GM12891 (cell line): ENCODE measurements at regions not wholly inside any gene's neighbourhood (a gene's known extent, or its start where the extent isn't known, plus 50 kb on each side); places are given as distances from the start of the nearest gene placed in this dataset.

Source experiments
- PAX5 ChIP-seq: IDR thresholded peaks from 2 replicates; pipeline ENCODE4 v1.6.1; 2011; ENCODE audit warnings: low read length, moderate library complexity, mild to moderate bottlenecking; ENCODE audit not compliant: insufficient read depth, severe bottlenecking
- POLR2A ChIP-seq: IDR thresholded peaks from 2 replicates; pipeline ENCODE4 v1.6.1; 2011; ENCODE audit warnings: low read depth, low read length, control low read depth
- POLR2AphosphoS5 ChIP-seq: IDR thresholded peaks from 2 replicates; pipeline ENCODE4 v1.6.1; 2011; ENCODE audit warnings: low read depth, low read length, control low read depth
- POU2F2 ChIP-seq: IDR thresholded peaks from 2 replicates; pipeline ENCODE4 v1.6.1; 2011; ENCODE audit warnings: low read depth, mild to moderate bottlenecking, control low read depth, low read length, moderate library complexity
- SPI1 ChIP-seq: IDR thresholded peaks from 2 replicates; pipeline ENCODE4 v1.6.1; 2011; ENCODE audit warnings: low read depth, low read length, control low read depth
- TAF1 ChIP-seq: IDR thresholded peaks from 2 replicates; pipeline ENCODE4 v1.6.1; 2011; ENCODE audit warnings: low read depth, low read length, control low read depth

DNA sequence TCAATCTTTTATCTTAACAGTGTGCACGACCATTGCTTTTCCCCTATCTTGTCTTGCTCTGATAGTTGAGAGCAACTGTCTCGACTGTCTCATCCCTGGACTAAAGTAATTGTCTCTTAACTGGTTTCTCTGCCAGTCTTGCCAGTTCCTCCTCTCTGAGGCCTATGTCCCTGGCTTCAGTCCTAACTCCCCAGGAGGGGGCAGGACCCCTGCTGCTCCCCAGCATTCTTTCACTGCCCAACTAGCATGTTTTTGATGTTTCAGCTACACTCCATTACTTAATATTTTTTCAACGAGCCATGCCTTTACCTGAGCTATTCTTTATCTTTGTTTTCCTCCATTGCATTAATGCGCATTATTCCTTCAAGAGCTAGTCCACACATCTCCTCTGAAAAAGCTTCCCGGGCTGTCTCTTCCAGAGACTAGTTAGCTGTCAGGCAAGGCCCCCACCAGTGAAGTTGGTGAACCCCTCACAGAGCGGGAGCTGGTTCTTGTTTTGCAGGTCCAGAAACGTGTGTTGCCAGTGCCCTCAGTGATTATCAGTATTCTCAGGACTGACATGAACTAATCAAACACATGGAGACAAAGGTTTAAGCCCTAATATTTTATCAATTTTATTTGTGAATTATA lies 291.7 kb upstream of the KCNN2 start:
- TF ChIP-seq POLR2A (no peak), TAF1 (no peak), POLR2AphosphoS5 (no peak), SPI1 (no peak), PAX5 (no peak), POU2F2 (no peak)
